ENCODE measurements at regions not wholly inside any gene's neighbourhood (a gene's known extent, or its start where the extent isn't known, plus 50 kb on each side); places are given as distances from the start of the nearest gene placed in this dataset.
"Not testable (repeated sequence)": the region's sequence is repeated elsewhere in the genome, so short reads cannot be mapped to it uniquely, and the experiment has no call there.

- no peak for DNase-seq (ENCODE audit: low read depth)
These were observed 208.7 kb downstream of the SOX2 start for GRCh38 chr3:181920409-181920808.

GRCh38 chr3:181921220-181921619 lies 209.5 kb downstream of the SOX2 start:
- no peak for DNase-seq (ENCODE audit: low read depth)

GRCh38 chr3:181925841-181926240 lies 214.1 kb downstream of the SOX2 start:
- not testable (repeated sequence) for DNase-seq (ENCODE audit: low read depth)

GRCh38 chr3:181929501-181929900 lies 217.8 kb downstream of the SOX2 start:
- no peak for DNase-seq (ENCODE audit: low read depth)

- no peak for DNase-seq (ENCODE audit: low read depth)
These were observed 218.4 kb downstream of the SOX2 start for GRCh38 chr3:181930105-181930504.

GRCh38 chr3:181932039-181932438 lies 220.3 kb downstream of the SOX2 start:
- DNase-seq (ENCODE audit: low read depth), result no peak

GRCh38 chr3:181933052-181933618 lies 221.4 kb downstream of the SOX2 start:
- no peak for DNase-seq (ENCODE audit: low read depth)

- no peak for DNase-seq (ENCODE audit: low read depth)
These were observed 224.2 kb downstream of the SOX2 start for GRCh38 chr3:181935915-181936314.

- no peak for DNase-seq (ENCODE audit: low read depth)
These were observed 225.0 kb downstream of the SOX2 start for GRCh38 chr3:181936774-181937173.

- DNase-seq (ENCODE audit: low read depth), result not testable (repeated sequence)
These were observed 226.9 kb downstream of the SOX2 start for GRCh38 chr3:181938580-181938979.

GRCh38 chr3:181940703-181941102 lies 229.0 kb downstream of the SOX2 start:
- no peak for DNase-seq (ENCODE audit: low read depth)

GRCh38 chr3:181941250-181941649 lies 229.5 kb downstream of the SOX2 start:
- DNase-seq (ENCODE audit: low read depth), result no peak

GRCh38 chr3:181943285-181943684 lies 231.6 kb downstream of the SOX2 start:
- DNase-seq (ENCODE audit: low read depth), result no peak

GRCh38 chr3:181947606-181948005 lies 235.9 kb downstream of the SOX2 start:
- DNase-seq (ENCODE audit: low read depth), result no peak

GRCh38 chr3:181948286-181948685 lies 236.6 kb downstream of the SOX2 start:
- no peak for DNase-seq (ENCODE audit: low read depth)

GRCh38 chr3:181952221-181952620 lies 240.5 kb downstream of the SOX2 start:
- DNase-seq (ENCODE audit: low read depth), result no peak

GRCh38 chr3:181952929-181953328 lies 241.2 kb downstream of the SOX2 start:
- no peak for DNase-seq (ENCODE audit: low read depth)

- no peak for DNase-seq (ENCODE audit: low read depth)
These were observed 243.8 kb downstream of the SOX2 start for GRCh38 chr3:181955566-181955965.

GRCh38 chr3:181956122-181956521 lies 244.4 kb downstream of the SOX2 start:
- DNase-seq (ENCODE audit: low read depth), result no peak

- DNase-seq (ENCODE audit: low read depth), result no peak
These were observed 254.7 kb downstream of the SOX2 start for GRCh38 chr3:181966393-181966792.

- DNase-seq (ENCODE audit: low read depth), result no peak
These were observed 258.2 kb downstream of the SOX2 start for GRCh38 chr3:181969925-181970324.

GRCh38 chr3:181971424-181971823 lies 259.7 kb downstream of the SOX2 start:
- DNase-seq (ENCODE audit: low read depth), result no peak

GRCh38 chr3:181974198-181974597 lies 262.5 kb downstream of the SOX2 start:
- DNase-seq (ENCODE audit: low read depth), result no peak

- DNase-seq (ENCODE audit: low read depth), result no peak
These were observed 264.8 kb downstream of the SOX2 start for GRCh38 chr3:181976526-181976925.

GRCh38 chr3:181985386-181985785 lies 273.7 kb downstream of the SOX2 start:
- no peak for DNase-seq (ENCODE audit: low read depth)
